IPS-18c (cell line): ENCODE measurements at regions not wholly inside any gene's neighbourhood (a gene's known extent, or its start where the extent isn't known, plus 50 kb on each side); places are given as distances from the start of the nearest gene placed in this dataset.

ENCODE experiments used
- H3K4me3 ChIP-seq: 2 replicates; pipeline ENCODE4 v1.7.0; 2013; ENCODE audit warnings: low read depth, mild to moderate bottlenecking, low read length, moderate library complexity; ENCODE audit not compliant: insufficient read depth
- H3K9me3 ChIP-seq: one replicate; pipeline ENCODE4 v1.6.1; 2013; ENCODE audit warnings: mild to moderate bottlenecking, low read length, moderate library complexity; ENCODE audit not compliant: control insufficient read depth, insufficient read depth

DNA sequence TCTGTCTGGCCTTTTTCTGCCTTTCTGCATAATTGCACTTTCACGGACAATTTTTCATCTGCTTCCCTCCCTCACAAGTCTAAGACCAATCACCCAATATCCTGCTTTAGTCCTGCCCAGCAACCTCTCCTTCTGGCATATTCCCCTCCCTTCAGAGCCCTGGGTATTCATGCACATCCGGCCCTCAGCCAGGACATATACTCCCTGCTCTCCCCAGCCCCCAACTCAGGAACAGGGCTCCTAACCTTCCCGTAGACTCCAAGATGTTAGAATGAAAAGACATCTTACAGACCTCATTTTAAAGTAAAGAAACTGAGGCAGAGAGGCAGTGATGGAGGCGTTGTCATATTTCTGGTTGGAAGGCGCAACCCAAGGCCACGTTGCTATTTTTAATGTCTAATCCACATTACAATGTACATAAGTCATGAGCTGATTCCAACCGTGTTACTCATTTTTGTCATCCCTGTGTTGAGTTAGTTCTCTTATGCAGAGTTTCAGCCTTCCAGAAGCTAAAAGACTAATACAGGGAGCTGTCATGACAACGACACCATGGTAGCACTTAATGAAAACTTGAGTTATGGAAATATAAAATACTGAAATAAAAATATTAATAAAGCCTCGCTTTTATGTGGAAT, 209.2 kb downstream of the TSHZ3 start:
- Histone ChIP-seq H3K9me3 (no peaks in the 10 kb centered on the region), H3K4me3 (no peak overlapping the region)

DNA sequence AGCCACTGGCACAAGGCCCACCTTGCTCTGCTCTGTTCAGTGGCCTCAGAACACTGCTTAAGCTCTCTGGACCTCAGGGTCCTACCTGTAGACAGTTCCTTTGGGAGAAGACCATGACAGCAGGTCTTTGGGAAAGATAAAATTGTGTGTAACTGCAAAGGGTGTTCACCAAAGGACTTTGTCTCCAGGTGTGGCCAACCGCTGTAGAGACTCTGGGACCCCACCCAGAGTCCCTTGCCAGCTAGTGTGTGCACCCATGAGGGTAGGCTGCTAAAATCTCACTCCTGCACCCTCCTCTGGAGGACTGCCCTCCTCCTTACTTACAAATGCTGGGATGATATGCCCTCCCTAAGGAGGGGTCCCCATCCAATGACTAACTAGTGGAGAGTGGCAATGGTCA, 211.2 kb downstream of the TSHZ3 start:
- no peaks in the 10 kb centered on the region for H3K9me3 ChIP-seq
- no peak overlapping the region for H3K4me3 ChIP-seq

DNA sequence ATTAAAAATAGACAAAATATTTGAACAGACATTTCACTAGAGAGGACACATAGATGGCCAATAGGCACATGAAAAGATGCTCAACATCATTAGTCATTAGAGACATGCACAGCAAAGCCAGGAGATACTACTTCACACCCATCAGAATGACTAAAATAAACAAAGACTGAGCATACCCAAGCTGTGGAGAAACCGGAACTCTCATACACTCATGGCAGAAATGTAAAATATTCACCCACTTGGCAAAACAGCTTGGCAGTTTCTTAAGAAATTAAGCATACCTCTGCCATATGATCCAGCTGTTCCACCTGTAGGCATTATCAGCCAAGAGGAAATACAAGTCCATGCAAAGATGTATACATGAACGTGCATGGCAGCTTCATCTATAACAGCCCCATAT, 213.4 kb downstream of the TSHZ3 start:
- Histone ChIP-seq H3K9me3 (no peaks in the 10 kb centered on the region), H3K4me3 (no peak overlapping the region)

DNA sequence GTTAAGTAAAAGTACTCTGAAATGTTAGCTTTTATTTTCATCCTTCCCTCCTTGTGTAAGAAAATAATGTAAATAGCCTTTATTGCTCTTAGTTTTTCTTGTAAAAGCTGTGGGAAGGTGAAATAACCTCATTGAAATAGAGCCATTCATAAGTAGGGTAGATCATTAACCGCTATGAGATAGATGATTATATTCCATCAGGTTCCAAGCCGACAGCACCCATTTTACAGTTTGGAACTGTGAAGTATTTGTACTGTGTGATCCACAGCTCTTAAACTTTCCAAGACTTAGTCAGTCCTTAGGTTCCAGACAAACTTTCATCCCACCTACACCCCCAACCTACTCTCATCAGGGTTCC, 216.5 kb downstream of the TSHZ3 start:
- H3K4me3 ChIP-seq, result no peak overlapping the region
- no peaks in the 10 kb centered on the region for H3K9me3 ChIP-seq

DNA sequence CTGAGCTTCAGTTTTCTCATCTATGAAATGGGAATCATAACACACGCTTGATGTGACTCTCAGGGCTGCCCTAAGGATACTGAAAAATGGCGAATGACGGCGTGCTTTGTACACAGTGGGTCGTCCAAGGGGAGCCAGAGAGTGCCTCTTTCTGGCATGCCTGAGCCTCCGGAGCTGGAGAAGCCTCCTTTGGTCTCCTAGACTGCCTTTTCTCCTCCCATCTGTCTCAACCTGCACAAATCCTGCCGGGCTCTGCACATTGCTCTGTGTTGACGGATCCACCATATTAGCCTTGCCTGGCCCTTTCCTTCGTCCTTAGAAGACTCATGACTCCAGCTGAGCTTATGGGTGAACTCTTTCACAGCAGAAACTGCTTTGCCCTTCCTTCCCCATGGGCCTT, 220.9 kb downstream of the TSHZ3 start:
- Histone ChIP-seq H3K4me3 (no peak overlapping the region), H3K9me3 (no peaks in the 10 kb centered on the region)

DNA sequence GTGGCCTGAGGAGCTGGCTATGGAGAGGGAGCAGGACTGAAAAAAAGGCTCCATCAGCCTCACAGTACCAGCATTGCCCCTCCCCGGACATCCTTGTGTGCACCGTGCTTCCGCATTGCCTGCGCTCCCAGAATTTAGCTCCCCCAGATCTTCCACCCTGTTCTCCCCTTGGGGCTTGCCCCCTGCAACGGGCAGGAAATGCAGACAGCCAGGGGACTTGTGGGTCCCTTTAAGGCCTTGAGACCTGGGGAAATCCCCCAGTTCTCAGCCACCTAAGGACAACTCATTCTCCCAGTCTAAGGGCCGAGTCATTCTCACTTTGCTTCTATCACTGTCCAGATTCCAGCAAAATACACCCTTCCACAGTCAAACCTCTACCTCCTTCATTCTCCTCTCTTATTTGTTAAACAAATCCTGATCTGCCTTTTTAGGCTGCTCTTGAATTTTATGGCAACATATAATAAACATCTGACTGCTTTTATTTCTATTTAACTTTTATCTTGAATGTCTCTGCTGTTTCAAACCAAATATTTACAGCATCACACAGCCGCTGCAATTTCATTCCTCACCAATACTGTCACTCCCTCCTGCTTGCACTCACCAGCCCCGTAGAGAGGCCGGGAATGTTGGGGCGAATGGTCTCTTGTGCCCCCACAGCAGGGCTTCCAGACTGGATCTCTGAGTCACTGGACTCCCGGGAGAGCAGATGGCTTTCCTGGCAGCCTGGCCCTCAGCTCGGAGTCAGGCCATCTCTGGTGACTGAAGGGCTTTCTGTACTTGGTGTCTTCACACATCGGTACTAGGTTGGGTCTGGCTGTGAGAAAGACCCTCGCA, 221.9 kb downstream of the TSHZ3 start:
- Histone ChIP-seq H3K9me3 (no peaks in the 10 kb centered on the region), H3K4me3 (no peak overlapping the region)

DNA sequence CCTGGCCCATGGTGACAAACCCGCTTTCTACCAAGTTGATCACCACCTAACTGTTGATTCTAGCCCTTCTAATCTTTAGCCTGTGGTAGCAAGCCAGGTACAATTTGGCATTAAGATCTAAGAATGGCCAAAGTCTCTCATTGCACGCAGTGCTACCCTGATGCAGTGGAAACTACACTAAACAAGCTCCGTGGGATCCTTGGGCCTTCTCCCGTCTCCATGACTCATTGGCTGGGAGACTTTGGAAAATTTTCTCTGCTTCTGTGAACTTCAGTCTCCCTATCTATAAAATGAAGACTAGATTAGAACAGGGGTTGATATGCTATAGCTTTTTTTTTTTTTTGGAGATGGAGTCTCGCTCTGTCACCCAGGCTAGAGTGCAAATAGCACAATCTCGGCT, 223.0 kb downstream of the TSHZ3 start:
- Histone ChIP-seq H3K4me3 (no peak overlapping the region), H3K9me3 (no peaks in the 10 kb centered on the region)

DNA sequence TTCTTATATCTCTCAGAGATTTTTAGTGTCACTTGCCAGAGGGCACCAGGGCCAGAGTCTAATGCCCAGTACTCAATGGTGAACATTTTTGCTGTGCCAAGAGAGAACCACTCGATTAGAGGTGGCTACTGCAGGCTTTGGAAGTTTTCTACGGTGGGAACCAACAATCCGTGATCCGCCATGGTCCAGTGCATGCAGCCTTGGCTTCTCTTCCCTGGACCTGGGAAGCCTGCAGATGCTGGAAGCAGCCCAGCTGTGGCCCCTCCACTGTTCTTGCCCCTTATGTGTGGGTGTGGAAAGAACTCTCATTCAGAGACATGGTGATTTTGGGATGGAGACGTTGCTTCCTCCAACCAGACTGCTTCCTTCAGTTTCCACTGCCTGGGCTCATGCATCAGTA, 224.2 kb downstream of the TSHZ3 start:
- Histone ChIP-seq H3K4me3 (no peak overlapping the region), H3K9me3 (no peaks in the 10 kb centered on the region)

DNA sequence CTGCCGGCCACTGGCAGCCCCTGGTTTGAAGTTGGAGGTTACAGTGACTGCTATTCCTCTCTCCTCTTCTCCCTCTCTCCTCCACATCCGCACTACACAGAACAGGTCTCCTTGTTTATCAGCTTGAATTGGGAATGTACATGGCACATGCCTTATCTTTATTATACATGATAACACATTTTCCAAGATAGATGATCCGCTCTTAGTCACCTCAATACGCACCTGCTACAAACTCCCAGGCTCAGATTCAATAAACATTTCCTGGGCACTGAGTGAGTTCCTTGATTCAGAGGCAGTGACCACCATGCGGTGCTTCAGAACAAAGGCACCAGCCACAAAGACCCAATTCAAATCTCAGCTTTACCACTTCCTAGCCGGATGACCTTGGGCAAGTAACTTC, 227.7 kb downstream of the TSHZ3 start:
- Histone ChIP-seq H3K9me3 (no peaks in the 10 kb centered on the region), H3K4me3 (no peak overlapping the region)

DNA sequence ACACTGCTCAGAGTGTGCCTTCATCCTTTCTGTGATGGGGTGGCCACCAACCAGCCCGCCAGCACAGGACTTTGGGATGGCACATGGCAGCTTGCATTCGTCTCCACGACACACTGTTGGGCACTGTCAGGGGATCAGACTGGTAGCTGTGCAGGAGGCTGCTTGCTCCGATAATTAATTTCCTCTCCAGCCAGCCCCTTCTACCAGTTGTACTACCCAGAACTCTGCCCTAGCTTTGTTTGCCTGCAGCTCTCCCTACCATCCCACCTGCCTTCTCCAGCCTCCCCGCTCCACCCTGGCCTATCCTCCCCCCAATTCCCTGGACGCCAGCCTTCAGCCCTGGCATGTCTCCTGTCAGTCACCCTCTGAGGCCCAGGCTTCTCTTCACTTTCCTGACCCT, 228.3 kb downstream of the TSHZ3 start:
- Histone ChIP-seq H3K9me3 (no peaks in the 10 kb centered on the region), H3K4me3 (no peak overlapping the region)

DNA sequence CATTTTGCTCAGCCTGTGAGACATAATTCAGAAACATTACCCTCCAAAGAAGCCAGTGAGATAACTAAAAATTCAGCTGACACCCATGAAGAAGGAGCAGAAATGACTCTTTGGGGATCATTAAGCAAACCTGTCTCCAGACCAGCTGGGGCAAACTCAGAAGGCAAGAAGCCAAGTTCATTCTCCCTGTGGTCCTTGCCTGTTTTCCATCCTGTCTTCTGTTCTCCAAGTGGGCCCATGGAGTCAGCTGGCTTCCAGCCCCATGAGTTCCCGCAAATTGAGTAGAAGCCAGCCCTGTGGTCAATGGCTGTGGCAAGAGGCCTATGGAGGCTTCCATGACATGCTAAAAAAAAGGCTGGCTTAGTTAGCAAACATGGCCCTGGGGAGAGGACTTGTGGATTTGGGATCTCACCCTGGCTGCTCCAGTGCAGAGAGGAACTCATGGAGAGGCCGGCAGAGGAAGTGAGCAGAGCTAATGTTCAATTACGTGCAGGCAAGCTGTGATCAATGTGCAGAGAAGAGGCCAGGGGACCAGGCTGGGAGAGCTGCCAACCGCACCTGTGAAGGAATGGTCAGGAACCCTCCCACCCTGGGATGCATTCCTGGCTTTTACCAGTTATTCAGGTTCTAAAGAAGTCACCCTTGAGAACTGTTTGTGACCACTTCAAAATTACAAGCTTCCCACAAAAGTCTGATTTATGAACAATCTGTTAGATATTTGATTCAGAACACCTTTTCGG, 229.1 kb downstream of the TSHZ3 start:
- no peaks in the 10 kb centered on the region for H3K9me3 ChIP-seq
- no peak overlapping the region for H3K4me3 ChIP-seq

DNA sequence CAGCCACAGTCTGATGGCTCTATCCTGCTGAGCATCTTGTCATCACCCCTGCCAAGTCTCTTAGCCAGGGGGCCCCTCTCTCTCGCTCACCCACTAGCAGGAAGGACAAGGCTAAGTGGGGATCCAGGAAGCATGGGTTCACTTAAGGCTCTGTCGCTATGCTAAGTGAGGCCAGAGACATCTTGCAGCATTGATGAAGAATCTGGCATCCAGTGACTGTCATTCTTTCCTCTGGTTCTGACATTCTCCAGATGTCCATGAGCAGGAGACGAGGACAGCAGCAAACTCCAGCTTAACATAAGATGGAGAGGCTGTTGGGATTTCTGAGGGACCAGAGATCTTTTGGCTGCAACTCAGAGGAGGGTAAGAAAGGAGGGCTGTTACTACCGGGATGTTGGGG, 230.2 kb downstream of the TSHZ3 start:
- Histone ChIP-seq H3K4me3 (no peak overlapping the region), H3K9me3 (no peaks in the 10 kb centered on the region)

DNA sequence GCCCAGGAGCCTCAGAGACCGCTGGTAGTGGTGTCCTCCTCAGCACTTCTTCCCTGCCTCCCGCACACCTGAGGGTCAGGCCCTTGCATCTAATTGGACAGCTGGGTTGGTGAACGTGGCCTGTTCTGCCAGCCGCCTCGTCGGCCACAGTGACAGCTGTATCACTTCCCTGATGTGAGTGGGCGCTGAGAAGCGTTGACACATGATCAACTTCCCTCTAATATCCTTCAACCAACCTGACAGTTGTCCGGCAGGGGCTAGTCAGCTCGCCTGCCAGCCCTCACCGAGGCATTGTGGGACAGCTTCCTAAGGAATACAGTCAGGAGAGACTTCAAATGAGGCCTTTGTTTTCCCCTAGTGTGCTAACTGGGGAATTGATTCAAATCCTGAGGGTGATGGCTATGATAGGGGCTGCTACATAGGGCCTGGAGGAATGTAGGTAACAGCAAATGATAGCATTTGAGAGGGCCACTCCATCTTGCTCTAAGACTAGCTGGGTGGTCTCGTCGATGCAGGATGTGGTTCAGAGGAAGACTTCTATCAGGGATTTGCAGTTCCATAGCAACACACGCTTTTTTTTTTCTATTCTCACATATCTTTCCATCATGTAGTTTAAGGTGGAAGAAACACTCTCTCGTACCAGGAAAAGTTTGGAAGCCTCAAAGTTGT, 230.8 kb downstream of the TSHZ3 start:
- Histone ChIP-seq H3K9me3 (no peaks in the 10 kb centered on the region), H3K4me3 (no peak overlapping the region)

DNA sequence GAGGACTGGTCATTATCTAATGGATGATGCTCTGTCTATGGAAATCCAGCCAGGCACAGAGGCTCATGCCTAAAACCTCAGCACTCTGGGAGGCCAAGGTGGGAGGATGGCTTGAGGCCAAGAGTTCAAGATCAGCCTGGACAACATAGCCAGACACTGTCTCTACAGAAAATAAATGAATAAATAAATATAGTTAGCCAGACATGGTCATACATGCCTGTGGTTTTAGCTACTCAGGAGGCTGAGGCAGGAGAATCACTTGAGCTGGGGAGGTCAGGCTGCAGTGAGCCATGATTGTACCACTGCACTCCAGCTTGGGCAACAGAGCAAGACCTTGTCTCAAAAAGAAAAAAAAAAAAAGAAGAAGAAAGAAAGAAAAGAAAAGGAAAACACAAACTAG, 234.7 kb downstream of the TSHZ3 start:
- H3K9me3 ChIP-seq, result no peaks in the 10 kb centered on the region
- no peak overlapping the region for H3K4me3 ChIP-seq

DNA sequence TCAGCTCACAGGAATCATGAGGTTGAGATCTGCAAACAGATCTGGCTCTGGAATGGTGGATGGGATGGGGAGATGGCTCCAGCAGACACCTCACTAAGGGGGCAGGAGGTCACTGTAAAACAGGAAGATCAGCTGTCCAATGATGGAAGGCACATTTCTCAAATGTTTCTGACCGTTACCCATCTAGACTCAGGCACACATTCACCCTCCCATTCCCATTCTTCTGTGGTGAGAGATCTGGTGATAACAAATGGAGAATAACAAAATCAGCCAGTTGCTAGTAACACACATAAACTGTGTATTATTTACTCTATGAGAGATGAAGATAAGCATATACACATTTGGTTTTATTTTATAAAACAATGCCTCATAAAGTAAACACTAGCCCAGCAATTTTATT, 235.9 kb downstream of the TSHZ3 start:
- Histone ChIP-seq H3K9me3 (no peaks in the 10 kb centered on the region), H3K4me3 (no peak overlapping the region)

DNA sequence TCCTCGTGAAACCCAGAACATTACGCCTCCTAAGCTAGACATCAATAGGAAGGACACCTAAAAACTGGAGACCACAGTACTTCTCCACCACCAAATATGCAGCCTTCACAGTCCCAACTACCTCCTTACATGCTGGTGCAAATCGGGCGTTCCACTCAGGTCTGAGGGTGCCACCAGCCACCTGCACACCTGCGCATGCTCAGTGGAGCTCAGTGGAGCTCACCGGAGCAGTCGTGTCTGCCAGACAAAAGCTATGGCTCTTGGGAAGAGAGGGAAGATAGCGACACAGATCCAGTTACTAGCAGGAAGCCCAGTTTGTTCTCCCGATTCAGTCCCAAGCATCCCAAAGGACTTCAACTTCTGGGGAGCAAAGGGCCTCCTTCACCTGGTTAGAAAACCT, 237.1 kb downstream of the TSHZ3 start:
- Histone ChIP-seq H3K4me3 (no peak overlapping the region), H3K9me3 (no peaks in the 10 kb centered on the region)

DNA sequence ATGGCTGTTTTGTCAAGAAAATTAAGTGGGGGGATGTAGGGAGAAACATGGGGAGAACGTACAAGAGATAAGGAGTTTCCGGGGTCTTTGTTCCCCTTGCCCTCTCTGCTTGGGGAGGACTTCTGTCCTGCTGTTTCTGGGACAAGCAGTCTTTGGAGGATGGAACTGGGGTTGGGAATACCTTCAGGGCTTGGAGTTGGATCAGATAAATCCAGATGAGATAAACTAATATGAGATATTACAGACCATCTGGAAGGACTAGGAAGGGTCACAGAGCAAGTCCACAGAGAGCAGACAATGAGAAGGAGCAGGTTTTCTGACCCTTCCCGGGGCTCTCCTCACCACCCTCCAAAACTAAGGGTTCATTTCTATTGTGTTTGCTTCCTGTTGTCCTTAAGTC, 237.5 kb downstream of the TSHZ3 start:
- Histone ChIP-seq H3K9me3 (no peaks in the 10 kb centered on the region), H3K4me3 (no peak overlapping the region)

DNA sequence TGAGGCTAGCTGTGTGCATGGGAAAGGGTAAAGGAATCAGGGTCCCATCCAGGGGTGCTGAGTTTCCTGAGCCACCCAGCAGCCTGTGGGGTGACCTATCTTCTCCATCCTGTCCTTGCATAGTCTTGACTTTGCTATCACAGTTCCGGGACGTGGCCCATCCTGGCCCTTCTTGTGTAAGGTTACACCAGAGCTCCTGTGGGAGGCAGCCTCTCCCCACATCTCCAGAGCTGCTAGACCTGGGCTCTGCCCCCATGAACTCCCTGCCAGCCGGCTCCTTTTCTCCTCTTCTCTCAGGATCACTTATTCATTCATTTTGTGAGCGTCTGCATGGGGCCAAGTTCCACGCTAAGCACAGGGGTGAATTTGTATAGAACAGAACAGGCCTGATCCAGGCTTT, 238.9 kb downstream of the TSHZ3 start:
- Histone ChIP-seq H3K9me3 (no peaks in the 10 kb centered on the region), H3K4me3 (no peak overlapping the region)
